NOMO-1 treated with dmso at 0.1 percent for 144 hours (cell line): ENCODE measurements at regions not wholly inside any gene's neighbourhood (a gene's known extent, or its start where the extent isn't known, plus 50 kb on each side); places are given as distances from the start of the nearest gene placed in this dataset.
"Not testable (repeated sequence)": the region's sequence is repeated elsewhere in the genome, so short reads cannot be mapped to it uniquely, and the experiment has no call there.

Experiments
- DNase-seq: peaks from one replicate; lab custom pipeline; 2025; ENCODE audit not compliant: unreplicated experiment; lab: John Stamatoyannopoulos, UW

DNA sequence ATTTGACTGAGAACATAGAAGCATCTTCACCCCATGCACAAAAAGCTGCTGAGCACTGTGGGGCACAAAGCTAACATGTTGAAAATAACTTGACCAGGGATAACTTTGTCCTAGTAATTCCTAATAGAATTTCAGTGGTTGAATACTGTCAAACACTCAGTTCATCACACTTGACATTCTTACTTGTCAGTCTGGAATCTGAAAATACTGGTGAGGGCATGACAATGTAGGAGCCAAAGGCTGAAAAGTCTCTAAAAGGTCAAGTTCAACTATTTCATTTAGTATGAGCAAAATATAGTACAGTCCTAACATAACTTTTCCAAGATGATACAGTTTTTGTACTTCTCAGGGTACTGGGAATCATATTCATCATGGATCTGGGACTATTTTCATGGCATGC lies 504.4 kb upstream of the LMO3 start:
- no peak for DNase-seq

DNA sequence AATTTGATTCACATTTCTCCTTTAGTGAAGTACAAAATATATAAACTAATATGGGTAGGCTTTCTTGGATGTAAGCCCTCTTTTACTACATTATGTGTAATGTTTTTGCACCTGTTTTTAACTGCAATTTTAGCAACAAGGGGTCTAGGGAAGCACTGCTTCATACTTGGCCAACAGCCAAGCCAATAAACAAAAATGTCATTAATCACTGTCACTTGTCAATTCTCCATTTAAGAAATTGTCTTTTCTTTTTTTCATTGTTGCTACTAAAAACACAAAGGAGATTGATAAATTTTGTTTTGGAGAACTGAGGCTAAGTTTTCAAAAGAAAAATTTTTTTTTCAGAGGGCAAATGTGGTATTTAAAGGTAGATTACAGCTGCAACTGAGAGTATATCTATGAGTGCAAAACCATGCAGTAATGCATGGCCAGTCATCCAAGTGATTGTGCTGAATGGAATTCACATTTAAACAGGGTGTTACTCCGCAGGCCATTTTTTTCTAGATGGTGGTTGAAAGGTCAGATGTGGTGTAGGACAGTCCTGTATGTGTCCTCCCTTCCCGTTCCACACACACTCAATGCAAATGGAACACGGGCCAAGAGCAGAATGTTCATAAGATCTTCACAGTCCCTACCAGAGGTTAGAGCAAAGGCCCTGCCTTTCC lies 503.0 kb upstream of the LMO3 start:
- DNase-seq, result no peak

DNA sequence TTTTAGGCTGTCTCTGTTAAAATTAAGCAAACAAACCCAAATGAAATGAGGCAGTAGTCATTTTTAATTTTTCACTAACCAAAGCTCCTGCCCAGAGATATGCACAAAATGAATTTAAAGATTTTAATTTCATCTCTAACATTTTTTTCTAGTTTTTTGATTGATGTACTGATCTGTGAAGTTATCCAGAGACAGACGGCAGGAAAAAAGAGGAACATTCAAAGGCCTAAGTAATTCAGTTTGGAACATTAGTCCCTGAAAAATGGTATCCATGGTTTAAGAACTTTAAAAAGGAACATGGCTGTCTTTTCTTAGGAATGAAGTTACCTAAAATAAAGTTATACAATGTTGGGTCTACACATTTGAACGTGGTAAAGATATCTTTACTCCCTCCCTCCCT lies 498.8 kb upstream of the LMO3 start:
- DNase-seq, result no peak

DNA sequence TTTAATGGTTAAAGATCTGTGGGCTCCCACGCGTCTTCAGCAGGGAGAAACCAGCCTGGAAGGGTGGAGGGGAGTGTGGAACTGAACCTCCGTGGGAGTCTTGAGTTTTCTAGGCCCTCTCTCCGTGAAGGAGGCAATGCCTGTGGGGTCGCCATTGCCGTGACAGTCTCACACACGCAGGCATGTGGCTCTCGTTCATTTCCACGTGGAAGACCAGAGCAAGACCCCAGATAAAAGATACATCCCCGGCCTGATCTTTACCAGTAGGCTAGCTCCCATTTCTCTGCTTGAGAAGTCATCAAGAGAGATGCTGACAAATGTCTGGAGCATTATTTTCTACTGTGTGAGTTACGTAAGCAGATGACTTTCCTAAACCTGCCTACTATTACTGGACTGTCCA lies 491.7 kb upstream of the LMO3 start:
- DNase-seq, result no peak

DNA sequence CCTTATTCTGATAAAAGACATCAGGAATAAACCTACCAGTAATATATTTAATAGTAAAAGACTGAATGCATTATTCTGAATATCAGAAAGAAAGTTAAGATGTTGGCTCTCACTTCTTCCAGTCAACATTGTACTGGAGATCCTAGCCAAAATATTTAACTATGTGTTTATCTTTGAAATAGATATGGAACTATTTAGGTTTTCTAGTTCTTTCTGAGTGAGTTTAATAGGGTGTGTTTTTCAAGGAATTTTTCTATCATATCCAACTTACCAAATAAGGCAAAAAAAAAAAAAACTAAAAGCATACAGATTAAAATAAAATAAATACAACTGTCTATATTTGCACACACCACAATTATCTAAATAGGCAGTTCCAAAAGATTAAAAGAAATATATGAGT lies 478.9 kb upstream of the LMO3 start:
- no peak for DNase-seq

DNA sequence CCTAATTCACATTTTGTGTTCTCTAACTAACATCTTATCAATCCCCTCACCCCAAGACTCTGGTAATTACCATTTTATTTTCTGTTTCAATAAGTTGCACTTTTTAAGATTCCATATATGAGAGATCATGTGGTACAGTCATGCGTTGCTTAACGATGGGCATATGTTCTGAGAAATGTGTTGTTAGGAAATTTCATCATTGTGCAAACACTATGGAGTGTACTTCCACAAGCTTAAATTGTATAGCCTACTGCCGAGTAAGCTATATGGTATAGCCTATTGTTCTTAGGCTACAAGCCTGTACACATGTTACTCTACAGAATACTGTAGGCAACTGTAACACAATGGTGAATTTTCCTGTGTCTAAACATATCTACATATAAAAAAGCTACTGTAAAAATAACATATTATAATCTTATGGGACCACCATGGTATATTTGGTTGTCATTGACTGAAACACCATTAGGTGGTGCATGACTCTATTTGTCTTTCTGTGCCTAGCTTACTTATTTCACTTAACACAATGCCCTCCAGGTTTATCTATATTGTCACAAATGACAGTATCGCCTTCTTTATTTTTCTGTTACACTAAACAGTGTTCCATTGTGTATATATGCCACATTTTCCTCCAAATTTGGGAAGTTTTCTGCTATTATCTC lies 473.4 kb upstream of the LMO3 start:
- DNase-seq, result no peak

DNA sequence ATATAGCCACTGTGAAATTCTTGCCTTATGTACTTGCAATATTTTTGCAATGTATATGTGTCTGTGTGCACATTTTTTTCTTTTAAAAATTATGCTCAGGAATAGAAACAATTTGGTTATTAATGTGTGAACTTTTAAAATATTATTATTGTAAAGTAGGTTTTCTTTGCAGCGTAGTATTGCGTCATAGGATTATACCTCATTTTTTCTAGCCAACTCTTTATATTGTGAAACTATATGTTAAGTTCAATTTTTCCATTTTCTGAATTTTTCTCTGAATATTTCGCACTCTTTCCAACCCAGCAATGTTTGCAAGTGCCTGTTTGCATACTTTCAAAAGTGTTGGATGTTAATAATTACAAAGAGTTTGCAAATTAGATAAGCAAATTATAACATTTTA lies 471.6 kb upstream of the LMO3 start:
- DNase-seq, result no peak

DNA sequence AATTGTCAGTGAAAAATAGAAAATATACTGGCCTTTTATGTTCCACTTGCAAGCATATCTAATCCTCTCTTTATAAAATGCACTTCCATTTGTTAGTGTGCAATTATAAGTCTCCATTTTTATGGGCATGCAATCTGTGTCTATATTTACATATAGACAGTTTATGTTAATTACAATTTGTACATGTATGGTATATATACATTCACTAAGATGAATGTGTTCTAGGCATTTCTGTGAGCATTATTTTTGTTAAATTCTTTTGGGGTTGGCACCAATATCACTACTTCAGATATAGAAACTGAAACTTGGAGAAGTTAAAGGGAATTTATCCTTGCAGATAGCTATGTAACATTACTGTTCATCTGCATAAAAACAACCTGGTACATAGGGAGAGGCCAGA lies 470.8 kb upstream of the LMO3 start:
- no peak for DNase-seq

DNA sequence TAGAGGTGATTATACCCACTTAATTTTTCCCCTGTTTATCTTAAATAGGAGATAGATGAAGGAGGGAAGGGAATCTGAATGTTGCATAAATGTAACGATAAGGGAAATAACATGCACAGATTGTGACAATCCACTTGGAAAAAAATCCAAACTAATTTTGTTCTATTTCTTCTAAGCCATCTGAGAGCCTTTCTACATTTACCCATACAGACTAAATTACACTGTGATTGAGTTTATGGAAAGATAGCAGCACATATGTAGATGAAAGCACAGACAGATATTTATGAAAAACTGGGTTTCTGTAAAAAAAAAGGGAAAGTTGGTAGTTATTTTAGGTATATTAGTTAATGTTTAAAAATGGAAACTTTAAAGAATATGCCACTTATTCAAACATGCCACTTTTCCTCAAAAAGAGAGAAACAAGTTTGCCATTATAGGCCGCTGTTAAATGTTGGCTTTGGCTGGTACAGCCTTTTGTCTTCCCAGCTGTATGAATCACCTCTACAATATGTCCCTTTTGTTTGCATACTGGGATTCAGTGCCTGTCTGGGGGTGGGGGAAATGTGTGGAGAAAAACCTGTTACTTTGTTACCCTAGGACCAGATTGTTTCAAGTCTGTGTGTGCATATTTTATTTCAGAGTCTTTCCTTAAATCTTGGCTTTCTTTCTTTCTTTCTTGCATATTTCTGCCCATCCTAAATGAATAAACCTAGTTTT lies 470.2 kb upstream of the LMO3 start:
- no peak for DNase-seq

DNA sequence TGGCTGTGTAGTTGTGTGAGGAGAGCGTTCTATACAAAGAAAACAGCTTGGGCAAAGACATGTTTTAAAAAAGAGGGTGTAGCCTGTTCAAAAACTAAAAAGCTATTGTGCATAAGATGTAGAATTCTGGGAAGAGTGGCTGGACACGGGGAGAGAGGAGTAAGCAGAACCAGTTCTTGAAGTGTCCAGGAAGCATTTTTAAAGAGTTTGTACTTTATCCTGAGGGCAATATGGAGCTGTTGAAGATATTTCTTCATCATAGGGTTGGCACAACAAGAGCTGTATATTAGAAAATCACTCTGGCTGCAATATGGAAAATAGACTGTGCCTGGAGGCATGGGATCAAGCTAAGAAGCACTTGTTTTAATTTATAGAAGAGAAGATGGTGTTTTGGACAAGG lies 458.9 kb upstream of the LMO3 start:
- DNase-seq, result no peak

DNA sequence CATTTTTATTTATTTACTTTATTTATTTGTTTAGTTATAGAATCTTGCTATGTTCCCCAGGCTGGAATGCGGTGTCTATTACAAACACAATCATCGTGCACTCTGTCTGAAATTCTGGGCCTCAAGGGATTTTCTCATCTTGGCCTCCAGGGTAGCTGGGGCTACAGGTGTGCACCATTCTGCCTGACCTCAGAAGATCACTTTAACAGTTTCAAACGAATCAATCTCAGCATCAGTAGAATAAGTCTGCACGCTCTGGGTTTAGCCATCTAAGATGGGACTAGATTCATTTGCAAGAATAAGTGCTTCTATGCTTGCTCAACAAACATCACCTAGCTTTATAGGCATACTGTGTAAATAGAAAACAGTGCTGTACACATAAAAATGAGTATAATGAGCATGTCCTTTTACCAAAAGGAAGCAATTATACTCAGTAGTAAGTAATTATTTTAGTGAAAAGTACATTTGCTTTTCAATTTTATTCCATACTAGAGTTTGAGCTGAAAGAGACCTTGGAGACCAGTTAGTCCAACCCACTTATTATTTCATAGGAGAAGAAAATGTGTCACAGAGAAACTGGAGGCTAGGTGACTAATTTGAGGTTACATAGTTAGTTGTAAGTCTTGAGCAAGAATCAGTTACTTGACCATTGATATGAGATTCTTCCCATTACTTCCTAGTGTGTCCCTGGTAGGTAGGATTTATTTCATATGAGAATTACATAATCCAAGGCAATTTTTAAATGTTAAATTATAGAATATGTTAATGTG lies 456.5 kb upstream of the LMO3 start:
- DNase-seq, result no peak

DNA sequence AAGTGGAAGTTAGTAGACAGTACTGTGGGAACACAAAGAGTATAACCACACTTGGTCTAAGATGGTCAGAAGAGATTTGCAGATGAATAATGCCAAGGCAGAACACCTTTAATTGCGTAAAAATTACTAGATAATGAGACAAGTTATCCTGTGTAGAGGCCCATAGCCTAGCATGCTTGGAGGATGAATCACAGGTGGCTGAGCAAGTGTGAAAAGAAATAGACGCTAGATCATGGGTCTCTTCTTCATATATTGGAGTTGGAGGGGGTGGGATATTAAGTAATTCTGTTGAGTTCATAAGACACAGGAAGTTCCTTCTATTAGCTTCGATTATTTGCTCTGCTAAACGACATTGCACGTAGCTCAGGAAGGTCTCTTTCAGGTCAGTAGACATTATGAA lies 454.3 kb upstream of the LMO3 start:
- DNase-seq, result no peak

DNA sequence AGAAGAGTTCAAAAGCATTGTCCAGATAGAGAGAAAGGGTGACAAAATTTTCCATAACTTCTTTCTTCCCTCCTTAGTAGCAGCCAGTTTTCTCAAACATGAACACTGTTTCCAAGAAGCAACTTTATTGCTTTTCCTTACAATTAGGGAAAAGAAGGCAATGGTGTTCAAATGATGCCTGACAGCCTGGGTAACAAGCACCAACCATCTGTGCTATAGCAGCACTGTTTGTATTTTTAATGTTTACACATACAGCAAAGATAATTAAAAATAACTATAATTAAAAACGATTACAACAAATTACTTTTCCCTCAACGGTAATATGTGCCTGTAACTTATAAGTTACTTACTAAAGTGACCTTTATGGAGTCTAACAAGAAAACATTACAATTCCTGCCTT lies 450.6 kb upstream of the LMO3 start:
- DNase-seq, result no peak

DNA sequence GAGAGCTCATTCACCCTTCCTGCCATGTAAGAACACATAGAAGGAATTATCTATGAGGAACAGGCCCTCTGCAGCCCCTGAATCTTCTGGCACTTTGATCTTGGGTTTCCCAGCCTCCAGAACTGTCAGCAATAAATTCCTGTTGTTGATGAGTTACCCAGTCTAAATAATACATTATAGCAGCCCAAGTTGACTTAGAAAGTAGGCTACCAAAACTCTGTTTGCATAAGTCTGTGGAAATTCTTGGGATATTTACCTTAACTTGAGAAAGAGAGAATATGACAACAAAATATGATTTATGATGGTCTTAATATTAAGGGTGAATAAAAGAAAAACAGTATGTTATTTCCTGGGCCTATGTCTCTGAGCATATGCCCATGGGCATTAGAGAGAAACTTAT lies 433.0 kb upstream of the LMO3 start:
- no peak for DNase-seq

DNA sequence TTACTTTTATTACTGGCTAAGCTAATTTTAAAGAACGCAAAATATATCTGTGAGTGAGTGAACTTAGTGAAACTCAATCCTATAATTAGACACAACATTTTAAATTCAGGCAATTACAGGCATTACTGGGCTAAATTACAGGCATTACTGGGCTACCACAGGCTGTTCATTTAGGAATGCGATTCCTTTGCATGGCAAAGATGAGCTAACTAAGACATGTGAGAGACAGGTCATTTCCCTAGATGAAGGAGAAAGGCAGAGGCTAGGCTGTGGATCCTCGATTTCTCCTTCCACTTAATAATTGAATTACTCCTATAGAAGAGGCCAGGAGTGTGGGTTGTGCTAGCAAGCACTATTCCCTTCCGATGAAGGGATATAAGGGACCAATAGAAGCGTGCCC lies 429.4 kb upstream of the LMO3 start:
- no peak for DNase-seq

DNA sequence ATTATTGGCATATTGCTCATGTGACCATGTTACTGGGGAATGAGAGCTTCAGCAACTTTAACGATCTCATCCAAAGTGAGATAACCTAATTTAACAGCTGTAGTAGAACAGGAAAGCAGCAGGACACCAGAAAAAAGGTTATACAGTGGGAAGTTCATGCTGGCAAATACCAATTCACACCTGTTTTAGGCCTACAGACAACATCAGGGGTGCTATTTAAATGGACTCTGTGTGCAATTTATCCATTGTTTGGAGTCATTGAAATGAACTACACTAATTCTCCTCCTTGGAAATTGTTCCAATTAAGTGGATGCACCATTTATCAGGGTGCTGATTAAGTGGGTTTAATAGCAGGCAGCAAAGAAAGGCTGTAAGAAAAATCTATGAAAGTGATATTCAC lies 424.4 kb upstream of the LMO3 start:
- DNase-seq, result no peak

DNA sequence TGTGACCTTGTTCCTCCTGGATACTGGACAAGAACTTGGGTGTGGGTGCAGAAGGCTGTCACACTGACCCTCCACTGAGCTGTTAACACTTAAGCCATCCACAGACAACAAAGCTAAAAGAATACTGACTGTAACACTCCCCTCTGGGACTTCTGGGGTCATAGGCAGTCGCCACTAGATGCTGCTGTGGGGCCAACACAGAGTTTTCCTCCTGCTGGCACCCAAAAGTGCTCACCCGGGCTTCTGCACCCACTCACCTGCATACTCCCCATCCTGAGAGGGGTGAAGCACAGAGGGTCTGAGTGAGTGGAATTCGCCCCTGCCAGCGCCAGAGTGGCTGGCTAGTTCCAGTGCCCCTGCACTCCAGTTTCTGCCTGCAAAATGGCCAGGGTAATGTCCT lies 422.4 kb upstream of the LMO3 start:
- no peak for DNase-seq

DNA sequence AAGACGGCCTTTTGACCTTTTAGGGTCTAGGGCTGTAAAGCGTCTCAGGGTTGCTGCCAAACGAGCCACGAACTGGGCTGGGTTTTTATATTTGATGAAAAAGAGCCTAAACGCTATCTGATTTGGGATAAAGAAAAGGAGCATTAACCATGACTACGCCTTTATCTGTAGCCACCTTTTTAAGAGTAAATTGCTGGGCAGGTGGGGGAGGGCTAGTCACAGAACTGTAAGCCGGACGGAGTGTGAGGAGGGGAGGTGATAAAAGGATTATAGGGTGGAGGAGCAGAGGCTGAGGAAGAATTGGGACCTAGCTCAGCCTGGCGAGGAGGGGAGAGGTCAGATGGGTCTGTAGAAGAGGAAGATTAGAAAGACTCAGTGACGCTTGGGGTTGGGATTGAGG lies 419.5 kb upstream of the LMO3 start:
- not testable (repeated sequence) for DNase-seq

DNA sequence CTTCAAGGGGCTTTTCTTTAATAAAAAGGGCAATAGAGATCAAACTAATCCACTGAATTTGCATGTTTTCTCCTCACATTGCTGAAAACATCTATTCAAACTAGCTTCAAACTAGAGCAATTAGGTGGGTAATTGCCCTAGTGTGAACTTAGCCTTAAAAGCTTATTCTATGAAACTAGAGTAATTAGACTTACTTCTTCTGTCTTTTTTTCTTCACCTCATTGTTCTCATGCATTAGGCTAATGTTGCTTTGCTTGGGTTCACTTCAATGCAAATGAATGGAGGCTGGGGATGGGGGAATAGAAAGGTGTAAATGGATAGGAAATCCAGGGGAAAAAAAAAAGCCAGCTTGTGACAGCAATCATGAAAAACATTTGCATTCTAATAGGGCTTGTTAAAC lies 414.8 kb upstream of the LMO3 start:
- no peak for DNase-seq

DNA sequence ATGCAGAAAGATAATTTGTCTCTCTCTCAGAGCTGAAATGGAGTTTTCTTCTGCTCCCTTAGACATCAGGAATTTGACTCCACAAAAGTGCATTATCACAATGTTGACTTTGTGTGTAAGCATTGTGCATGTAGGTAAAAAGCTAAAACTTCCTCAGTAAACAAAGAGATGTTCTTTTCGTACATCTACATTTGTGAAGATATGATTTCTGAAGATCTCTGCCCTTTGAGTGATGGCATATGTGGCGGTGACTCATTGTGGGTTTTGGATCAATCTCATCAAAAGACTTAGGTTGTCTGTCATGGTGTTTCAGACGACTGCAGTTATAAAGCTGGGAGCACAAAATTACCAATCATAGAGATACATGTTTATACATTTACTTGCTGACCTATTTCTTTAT lies 411.4 kb upstream of the LMO3 start:
- DNase-seq, result no peak

DNA sequence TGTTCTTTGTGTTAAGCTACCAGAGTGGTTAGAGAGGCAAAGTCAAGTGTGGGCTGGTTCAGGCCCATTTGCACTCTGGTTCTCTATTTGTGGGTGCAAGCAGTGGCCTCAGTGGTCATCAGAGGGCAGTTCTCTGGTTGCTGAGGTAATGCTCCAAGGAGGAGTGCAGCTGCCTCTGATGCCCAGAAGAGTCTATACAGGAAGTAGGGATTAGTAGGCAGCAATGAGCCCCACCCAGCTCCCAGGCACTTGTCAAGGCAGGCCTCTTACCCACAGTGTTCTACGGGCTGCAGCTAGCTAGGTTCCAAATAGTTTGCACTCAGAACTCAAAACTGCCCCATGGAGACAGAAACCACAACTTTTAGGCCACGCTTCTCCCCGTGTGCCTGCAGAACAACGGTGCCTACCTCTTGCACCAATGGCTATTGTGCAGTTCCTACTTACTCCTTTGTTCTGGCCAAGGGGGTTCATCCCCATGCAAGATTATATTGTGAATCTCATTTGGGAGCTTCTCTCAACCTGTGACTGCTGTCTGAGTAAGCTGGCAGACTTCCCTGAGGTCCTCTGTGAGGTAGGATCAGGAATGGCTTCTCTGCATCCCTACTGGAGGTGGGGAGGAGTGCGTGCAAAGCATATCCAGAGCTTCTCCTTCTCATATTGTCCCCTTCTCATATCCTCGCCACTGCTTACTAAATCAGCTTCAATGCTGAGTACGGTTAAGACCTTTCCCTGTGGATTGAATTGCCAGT lies 410.3 kb upstream of the LMO3 start:
- no peak for DNase-seq
